ENCODE measurements at regions not wholly inside any gene's neighbourhood (a gene's known extent, or its start where the extent isn't known, plus 50 kb on each side); places are given as distances from the start of the nearest gene placed in this dataset.

GRCh38 chr1:38778051-38778450, 81.5 kb downstream of the RRAGC start:
- TF ChIP-seq CTCF (IDR thresholded peaks at IDR 0.05) (no peak), POLR2A (IDR thresholded peaks at IDR 0.05) (no peak)

Measured in adrenal gland (tissue), 5 donors.